Transverse colon (tissue), 3 donors: ENCODE measurements at regions not wholly inside any gene's neighbourhood (a gene's known extent, or its start where the extent isn't known, plus 50 kb on each side); places are given as distances from the start of the nearest gene placed in this dataset.

Experiments used
- EP300 ChIP-seq: sonication (generic); formaldehyde crosslinking; IDR thresholded peaks from one replicate; pipeline ENCODE4 v1.6.1; 2017; ENCODE audit warnings: antibody characterized with exemption, low read depth
- TF ChIP-seq, protein P1 (sequence below), 5 experiments: fragments of 200-600 bp in 3 of 5; fragments of 450-650 bp in 2 of 5; sonication (generic) in 3 of 5; IDR thresholded peaks; 1 replicate in 2 of 5; 2 replicates in 3 of 5; pipeline ENCODE4 v1.5.1; 2016 to 2017; ENCODE audit warnings: antibody characterized with exemption in 5 of 5, inconsistent platforms in 3 of 5, mild to moderate bottlenecking in 2 of 5, moderate library complexity in 1 of 5

DNA sequence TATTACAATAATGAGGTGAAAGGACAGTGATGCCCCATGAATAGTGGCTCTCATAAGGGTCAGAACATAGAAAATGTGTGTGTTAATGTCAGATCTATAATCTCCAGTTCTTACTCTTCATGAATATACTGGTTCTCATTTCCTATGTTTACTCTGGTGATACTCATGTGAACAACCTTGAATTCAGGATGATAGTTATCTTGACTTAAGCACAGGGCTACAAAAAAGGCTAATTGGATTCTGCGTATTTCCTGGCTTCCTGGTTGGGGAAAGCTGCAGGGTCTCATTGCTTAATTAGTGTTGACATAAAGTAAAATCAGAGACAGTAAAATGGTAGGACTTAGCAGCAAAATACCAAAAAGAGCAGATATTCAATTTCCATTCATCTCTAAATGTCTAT lies 1316.8 kb upstream of the RAG2 start:
- TF ChIP-seq, protein P1, sequence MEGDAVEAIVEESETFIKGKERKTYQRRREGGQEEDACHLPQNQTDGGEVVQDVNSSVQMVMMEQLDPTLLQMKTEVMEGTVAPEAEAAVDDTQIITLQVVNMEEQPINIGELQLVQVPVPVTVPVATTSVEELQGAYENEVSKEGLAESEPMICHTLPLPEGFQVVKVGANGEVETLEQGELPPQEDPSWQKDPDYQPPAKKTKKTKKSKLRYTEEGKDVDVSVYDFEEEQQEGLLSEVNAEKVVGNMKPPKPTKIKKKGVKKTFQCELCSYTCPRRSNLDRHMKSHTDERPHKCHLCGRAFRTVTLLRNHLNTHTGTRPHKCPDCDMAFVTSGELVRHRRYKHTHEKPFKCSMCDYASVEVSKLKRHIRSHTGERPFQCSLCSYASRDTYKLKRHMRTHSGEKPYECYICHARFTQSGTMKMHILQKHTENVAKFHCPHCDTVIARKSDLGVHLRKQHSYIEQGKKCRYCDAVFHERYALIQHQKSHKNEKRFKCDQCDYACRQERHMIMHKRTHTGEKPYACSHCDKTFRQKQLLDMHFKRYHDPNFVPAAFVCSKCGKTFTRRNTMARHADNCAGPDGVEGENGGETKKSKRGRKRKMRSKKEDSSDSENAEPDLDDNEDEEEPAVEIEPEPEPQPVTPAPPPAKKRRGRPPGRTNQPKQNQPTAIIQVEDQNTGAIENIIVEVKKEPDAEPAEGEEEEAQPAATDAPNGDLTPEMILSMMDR (IDR thresholded peaks at IDR 0.05), result no peak
- no peak for TF ChIP-seq EP300
